ENCODE measurements at regions not wholly inside any gene's neighbourhood (a gene's known extent, or its start where the extent isn't known, plus 50 kb on each side); places are given as distances from the start of the nearest gene placed in this dataset.

- dilution Hi-C loops (cut with MboI; ENCODE audit: extremely low pct_ligation_motif_present, low sequenced_read_pairs) = no loop called here
- POLR2A ChIA-PET = no interaction called here
These were observed 1044.2 kb downstream of the TLE4 start for GRCh38 chr9:80615964-80616363.

More at GRCh38 chr9:80615964-80616363, 1044.2 kb downstream of the TLE4 start:
- H3K79me2 ChIP-seq (ENCODE audit: control insufficient read depth, insufficient read depth, low read length) = no peaks in the 10 kb centered on the region
- no peaks in the 10 kb centered on the region for H3K27me3 ChIP-seq (ENCODE audit: control insufficient read depth in 2 of 2, insufficient read depth in 2 of 2, low read length in 2 of 2)
- no peaks in the 10 kb centered on the region for H3K9me1 ChIP-seq (replicated peaks; ENCODE audit: control insufficient read depth, extremely low read depth, insufficient read depth, low read length)
- H3K9ac ChIP-seq (replicated peaks; ENCODE audit: extremely low read depth, insufficient read depth, low read length) = no peak overlapping the region
- CTCF ChIA-PET = no interaction called here
- TF ChIP-seq EZH2 (IDR thresholded peaks at IDR 0.05; ENCODE audit: borderline replicate concordance, low read depth, low read length, severe bottlenecking) (no peak), FOS (IDR thresholded peaks at IDR 0.05; ENCODE audit: borderline replicate concordance, insufficient read depth, low read length) (no peak), JUN (IDR thresholded peaks at IDR 0.05; ENCODE audit: borderline replicate concordance, insufficient read depth, insufficient read length, low read depth) (no peak), POLR2AphosphoS5 (IDR thresholded peaks at IDR 0.05; ENCODE audit: insufficient read depth, low read depth, low read length) (no peak), MYC (IDR thresholded peaks at IDR 0.05; ENCODE audit: low read depth, low read length) (no peak), POLR2A (IDR thresholded peaks at IDR 0.05; ENCODE audit: low read depth, low read length) (no peak), CTCF (IDR thresholded peaks at IDR 0.05; ENCODE audit: extremely low read depth in 1 of 2, insufficient read depth in 1 of 2, low read depth in 1 of 2, low read length in 2 of 2) (no peak), MAX (IDR thresholded peaks at IDR 0.05; ENCODE audit: insufficient read depth, insufficient read length) (no peak), GATA2 (IDR thresholded peaks at IDR 0.05; ENCODE audit: insufficient read depth, insufficient read length, low read depth, low read length) (no peak)
- intact Hi-C loops (cut with micrococcal nuclease) = no loop called here
- BruUV-seq (replicated peaks) = no TSS peak
- H3K4me3 ChIP-seq (replicated peaks in 1 of 3; ENCODE audit: insufficient read depth in 1 of 3, low read depth in 1 of 3, low read length in 3 of 3) = no peak overlapping the region
- no peaks in the 10 kb centered on the region for H3K4me1 ChIP-seq (ENCODE audit: control insufficient read depth, extremely low read depth, insufficient read depth, low read length)
- no peak overlapping the region for H3K27ac ChIP-seq (ENCODE audit: insufficient read depth, low read depth, low read length)
- H4K20me1 ChIP-seq (replicated peaks; ENCODE audit: control insufficient read depth, extremely low read depth, insufficient read depth, low read length) = no peaks in the 10 kb centered on the region
- DNase-seq (ENCODE audit: low read depth, low spot score) (no peak), FAIRE-seq (no peak)
- H3K4me2 ChIP-seq (ENCODE audit: insufficient read depth, low read length) = no peak overlapping the region
- H3K36me3 ChIP-seq (ENCODE audit: control insufficient read depth in 2 of 2, extremely low read depth in 1 of 2, insufficient read depth in 2 of 2, low read length in 2 of 2) = no peaks in the 10 kb centered on the region
- no peak overlapping the region for H2AFZ ChIP-seq (ENCODE audit: low read depth, low read length)
- H3K9me3 ChIP-seq (replicated peaks; ENCODE audit: control insufficient read depth, insufficient read depth, low read length) = no peaks in the 10 kb centered on the region
